Chondrocyte (in vitro differentiated cells): ENCODE measurements at regions not wholly inside any gene's neighbourhood (a gene's known extent, or its start where the extent isn't known, plus 50 kb on each side); places are given as distances from the start of the nearest gene placed in this dataset.

Experiments
- DNase-seq: peaks from one replicate; pipeline ENCODE4 v3.0.0; 2021; ENCODE audit warnings: mixed read lengths, low spot score
- H3K27ac Mint-ChIP-seq: one replicate; pipeline ENCODE4 v1.8.0; 2021; ENCODE audit warnings: mild to moderate bottlenecking, moderate library complexity, mixed read lengths; ENCODE audit not compliant: unreplicated experiment
- H3K27me3 Mint-ChIP-seq: 2 replicates; pipeline ENCODE4 v1.8.0; 2021; ENCODE audit warnings: low read depth, mixed read lengths
- H3K36me3 Mint-ChIP-seq: 2 replicates; pipeline ENCODE4 v1.8.0; 2021; ENCODE audit warnings: low read depth, mixed read lengths
- H3K4me1 Mint-ChIP-seq: 2 replicates; pipeline ENCODE4 v1.8.0; 2021; ENCODE audit warnings: low read depth, mild to moderate bottlenecking, mixed read lengths
- H3K4me3 Mint-ChIP-seq: one replicate; pipeline ENCODE4 v1.8.0; 2021; ENCODE audit warnings: mild to moderate bottlenecking, moderate library complexity, mixed read lengths; ENCODE audit not compliant: unreplicated experiment
- H3K9me3 Mint-ChIP-seq: 2 replicates; pipeline ENCODE4 v1.8.0; 2021; ENCODE audit warnings: low read depth, mixed read lengths
- CTCF ChIP-seq: fragments of 200-600 bp; sonication (generic); IDR thresholded peaks from 2 replicates; pipeline ENCODE4 v1.5.0; 2021; ENCODE audit warnings: antibody characterized with exemption, mild to moderate bottlenecking, moderate library complexity

DNA sequence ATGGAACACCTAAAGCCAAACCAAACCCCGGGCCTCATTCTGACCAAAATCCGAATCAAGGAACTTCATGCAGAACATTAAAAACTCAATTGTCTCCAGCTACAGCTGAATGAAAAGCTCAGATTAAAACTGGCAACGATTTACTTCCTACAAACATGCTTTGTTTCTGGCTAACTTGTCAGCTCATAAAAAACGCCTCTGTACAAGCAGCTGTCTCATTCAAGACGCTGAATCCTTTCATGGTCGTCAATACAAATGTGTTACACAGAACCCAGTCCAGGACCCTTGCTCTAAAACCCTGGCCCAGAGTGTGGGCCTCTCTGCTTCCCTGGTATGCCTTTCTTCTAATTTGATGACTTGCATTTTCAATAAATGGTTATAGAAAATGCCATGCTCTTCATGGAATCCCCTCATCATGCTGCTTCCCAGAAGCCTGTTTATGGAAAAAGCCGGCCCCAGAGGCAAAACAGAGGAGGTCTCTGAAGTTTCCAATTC is 183.1 kb downstream of the PHLDA1 start:
- Mint-ChIP-seq H3K4me1 (peaks cover 7% of the 10 kb centered on the region), H3K4me3 (no peak overlapping the region), H3K36me3 (peaks cover 4% of the 10 kb centered on the region), H3K27me3 (peaks cover 4% of the 10 kb centered on the region), H3K9me3 (peaks cover 11% of the 10 kb centered on the region), H3K27ac (no peak overlapping the region)
- TF ChIP-seq CTCF = no peak
- DNase-seq = no peak

- no peak for DNase-seq
- no peak for TF ChIP-seq CTCF
- Mint-ChIP-seq H3K36me3 (peaks cover 4% of the 10 kb centered on the region), H3K27me3 (peaks cover 3% of the 10 kb centered on the region), H3K27ac (no peak overlapping the region), H3K4me3 (no peak overlapping the region), H3K9me3 (peaks cover 11% of the 10 kb centered on the region), H3K4me1 (peaks cover 6% of the 10 kb centered on the region)
Measured at GRCh38 chr12:75846102-75846501, 185.5 kb downstream of the PHLDA1 start.

DNA sequence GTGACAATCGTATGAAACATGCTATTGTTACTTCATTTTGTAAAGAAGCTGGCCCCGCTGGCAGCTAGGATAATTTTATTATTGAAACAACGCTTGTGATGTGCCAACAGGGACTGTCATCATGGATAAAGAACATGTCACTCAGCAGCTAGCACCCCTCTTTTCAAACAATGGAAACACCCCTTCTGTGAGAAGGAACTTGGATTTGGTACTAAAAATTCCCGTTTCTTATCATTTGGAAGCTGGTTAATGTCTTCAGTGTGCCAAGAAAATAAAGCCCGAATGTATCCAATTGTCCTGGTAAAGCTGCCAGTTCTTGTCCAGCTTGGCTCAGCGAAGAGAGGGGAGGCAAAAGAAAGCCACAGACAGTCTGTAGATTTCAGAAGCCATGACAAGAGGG is 186.6 kb downstream of the PHLDA1 start:
- no peak overlapping the region for H3K27ac Mint-ChIP-seq
- no peak overlapping the region for H3K4me3 Mint-ChIP-seq
- peaks cover 3% of the 10 kb centered on the region for H3K27me3 Mint-ChIP-seq
- H3K4me1 Mint-ChIP-seq = no peaks in the 10 kb centered on the region
- DNase-seq = no peak
- TF ChIP-seq CTCF = no peak
- H3K9me3 Mint-ChIP-seq = peaks cover 11% of the 10 kb centered on the region
- H3K36me3 Mint-ChIP-seq = peaks cover 4% of the 10 kb centered on the region

DNA sequence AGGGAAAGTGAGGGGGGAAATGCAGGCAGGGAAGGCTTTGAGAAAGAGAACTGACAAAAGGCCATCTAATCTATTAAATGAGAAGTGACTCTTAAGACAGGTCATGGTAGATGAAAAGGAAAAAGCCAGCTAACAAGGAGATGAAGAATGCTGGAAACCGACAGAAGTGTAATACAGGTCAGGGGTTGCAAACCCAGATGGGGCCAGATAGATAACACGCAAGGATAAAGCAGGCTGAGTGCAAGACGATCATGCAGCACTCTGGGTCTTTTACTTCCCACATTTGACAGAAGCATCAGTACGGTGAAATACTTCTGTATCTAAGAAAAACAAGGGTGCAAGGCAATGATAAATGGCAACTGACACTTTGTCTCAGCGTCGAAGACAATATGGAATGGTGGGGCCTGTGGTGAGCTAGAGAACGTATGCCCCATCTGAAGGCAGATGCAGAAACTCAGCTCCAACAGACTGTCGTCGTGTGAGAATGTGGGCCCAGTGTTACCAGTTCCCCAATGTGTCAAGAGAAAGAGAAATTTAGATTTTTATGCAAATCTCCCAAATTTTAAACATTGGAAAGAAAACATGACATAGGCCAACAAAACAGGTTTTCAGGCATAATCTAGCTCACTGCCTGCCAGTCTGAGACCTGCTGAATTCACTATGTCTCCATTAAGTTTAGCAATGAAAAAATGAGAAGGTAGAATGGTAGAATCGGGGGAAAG is 187.4 kb downstream of the PHLDA1 start:
- H3K27ac Mint-ChIP-seq = no peak overlapping the region
- no peaks in the 10 kb centered on the region for H3K4me1 Mint-ChIP-seq
- H3K36me3 Mint-ChIP-seq = peaks cover 4% of the 10 kb centered on the region
- H3K4me3 Mint-ChIP-seq = no peak overlapping the region
- peaks cover 3% of the 10 kb centered on the region for H3K27me3 Mint-ChIP-seq
- peaks cover 11% of the 10 kb centered on the region for H3K9me3 Mint-ChIP-seq
- DNase-seq = no peak
- TF ChIP-seq CTCF = no peak

- no peak for DNase-seq
- H3K27me3 Mint-ChIP-seq = peaks cover 3% of the 10 kb centered on the region
- no peak overlapping the region for H3K4me3 Mint-ChIP-seq
- peaks cover 6% of the 10 kb centered on the region for H3K4me1 Mint-ChIP-seq
- H3K9me3 Mint-ChIP-seq = peaks cover 19% of the 10 kb centered on the region
- H3K36me3 Mint-ChIP-seq = peaks cover 4% of the 10 kb centered on the region
- H3K27ac Mint-ChIP-seq = no peak overlapping the region
- TF ChIP-seq CTCF = no peak
Measured at GRCh38 chr12:75842090-75842489, 189.5 kb downstream of the PHLDA1 start.
